ENCODE measurements at regions not wholly inside any gene's neighbourhood (a gene's known extent, or its start where the extent isn't known, plus 50 kb on each side); places are given as distances from the start of the nearest gene placed in this dataset.

- Histone ChIP-seq H3K9me3 (ENCODE audit: insufficient read depth, low read length) (no peaks in the 10 kb centered on the region), H3K4me2 (ENCODE audit: low read length) (peak overlapping the region; percentile 24), H3K9ac (ENCODE audit: low read length) (no peak overlapping the region; the same call in 1 of the 2 replicates), H2AFZ (ENCODE audit: low read depth, low read length) (peak overlapping the region; percentile 89), H3K4me1 (ENCODE audit: low read length) (peaks cover 20% of the 10 kb centered on the region), H3K27ac (ENCODE audit: low read length) (peak overlapping the region; percentile 75), H3K27me3 (ENCODE audit: low read depth, low read length) (no peaks in the 10 kb centered on the region), H3K79me2 (ENCODE audit: low read length) (no peaks in the 10 kb centered on the region), H4K20me1 (ENCODE audit: insufficient read depth, low read length) (no peaks in the 10 kb centered on the region), H3K36me3 (replicated peaks; ENCODE audit: low read depth, low read length) (no peaks in the 10 kb centered on the region), H3K4me3 (ENCODE audit: low read length) (no peak overlapping the region)
- TF ChIP-seq CTCF (IDR thresholded peaks at IDR 0.05; ENCODE audit: low read depth, low read length) (no peak), EZH2phosphoT487 (IDR thresholded peaks at IDR 0.05; ENCODE audit: low read depth) (no peak)
These were observed 1666.3 kb downstream of the HACE1 start for GRCh38 chr6:103193413-103193812.

- Histone ChIP-seq H3K27ac (ENCODE audit: low read length) (no peak overlapping the region), H3K27me3 (ENCODE audit: low read depth, low read length) (no peaks in the 10 kb centered on the region), H3K4me1 (ENCODE audit: low read length) (peaks cover 20% of the 10 kb centered on the region), H3K79me2 (ENCODE audit: low read length) (no peaks in the 10 kb centered on the region), H2AFZ (ENCODE audit: low read depth, low read length) (no peak overlapping the region), H3K4me2 (ENCODE audit: low read length) (no peak overlapping the region), H3K9ac (ENCODE audit: low read length) (no peak overlapping the region), H3K36me3 (replicated peaks; ENCODE audit: low read depth, low read length) (no peaks in the 10 kb centered on the region), H3K9me3 (ENCODE audit: insufficient read depth, low read length) (no peaks in the 10 kb centered on the region), H3K4me3 (ENCODE audit: low read length) (no peak overlapping the region), H4K20me1 (ENCODE audit: insufficient read depth, low read length) (no peaks in the 10 kb centered on the region)
- TF ChIP-seq EZH2phosphoT487 (IDR thresholded peaks at IDR 0.05; ENCODE audit: low read depth) (no peak), CTCF (IDR thresholded peaks at IDR 0.05; ENCODE audit: low read depth, low read length) (no peak)
These were observed 1668.2 kb downstream of the HACE1 start for GRCh38 chr6:103191391-103192093.

- Histone ChIP-seq H4K20me1 (ENCODE audit: insufficient read depth, low read length) (no peaks in the 10 kb centered on the region), H3K9ac (ENCODE audit: low read length) (no peak overlapping the region), H2AFZ (ENCODE audit: low read depth, low read length) (no peak overlapping the region), H3K4me2 (ENCODE audit: low read length) (no peak overlapping the region), H3K36me3 (replicated peaks; ENCODE audit: low read depth, low read length) (no peaks in the 10 kb centered on the region), H3K9me3 (ENCODE audit: insufficient read depth, low read length) (no peaks in the 10 kb centered on the region), H3K27me3 (ENCODE audit: low read depth, low read length) (no peaks in the 10 kb centered on the region), H3K4me1 (ENCODE audit: low read length) (no peaks in the 10 kb centered on the region), H3K27ac (ENCODE audit: low read length) (no peak overlapping the region), H3K4me3 (ENCODE audit: low read length) (no peak overlapping the region), H3K79me2 (ENCODE audit: low read length) (no peaks in the 10 kb centered on the region)
- TF ChIP-seq CTCF (IDR thresholded peaks at IDR 0.05; ENCODE audit: low read depth, low read length) (no peak), EZH2phosphoT487 (IDR thresholded peaks at IDR 0.05; ENCODE audit: low read depth) (no peak)
These were observed 1674.9 kb downstream of the HACE1 start for GRCh38 chr6:103184776-103185175.

- H3K9me3 ChIP-seq (ENCODE audit: insufficient read depth, low read length) = no peaks in the 10 kb centered on the region
- H3K27me3 ChIP-seq (ENCODE audit: low read depth, low read length) = no peaks in the 10 kb centered on the region
- no peaks in the 10 kb centered on the region for H4K20me1 ChIP-seq (ENCODE audit: insufficient read depth, low read length)
- no peak overlapping the region for H3K4me3 ChIP-seq (ENCODE audit: low read length)
- no peaks in the 10 kb centered on the region for H3K4me1 ChIP-seq (ENCODE audit: low read length)
- H3K36me3 ChIP-seq (replicated peaks; ENCODE audit: low read depth, low read length) = no peaks in the 10 kb centered on the region
- no peak overlapping the region for H3K27ac ChIP-seq (ENCODE audit: low read length)
- no peak overlapping the region for H3K4me2 ChIP-seq (ENCODE audit: low read length)
- no peak overlapping the region for H3K9ac ChIP-seq (ENCODE audit: low read length)
- TF ChIP-seq CTCF (IDR thresholded peaks at IDR 0.05; ENCODE audit: low read depth, low read length) (no peak), EZH2phosphoT487 (IDR thresholded peaks at IDR 0.05; ENCODE audit: low read depth) (no peak)
- H3K79me2 ChIP-seq (ENCODE audit: low read length) = no peaks in the 10 kb centered on the region
- no peak overlapping the region for H2AFZ ChIP-seq (ENCODE audit: low read depth, low read length)
These were observed 1675.8 kb downstream of the HACE1 start for GRCh38 chr6:103183831-103184411.
